Endodermal cell (in vitro differentiated cells): ENCODE measurements at regions not wholly inside any gene's neighbourhood (a gene's known extent, or its start where the extent isn't known, plus 50 kb on each side); places are given as distances from the start of the nearest gene placed in this dataset.

ENCODE experiments used
- DNase-seq: peaks from one replicate; pipeline ENCODE4 v3.0.0-alpha.2; 2017
- H3K27ac ChIP-seq: 2 replicates; pipeline ENCODE4 v1.5.1; 2013; ENCODE audit warnings: mild to moderate bottlenecking, low read depth, low read length, moderate library complexity
- H3K27me3 ChIP-seq: 2 replicates; pipeline ENCODE4 v1.6.1; 2013; ENCODE audit warnings: mild to moderate bottlenecking, low read length, moderate library complexity; ENCODE audit not compliant: insufficient read depth, control insufficient read depth, poor library complexity, severe bottlenecking
- H3K36me3 ChIP-seq: 2 replicates; pipeline ENCODE4 v1.7.0; 2013; ENCODE audit warnings: mild to moderate bottlenecking, low read length, moderate library complexity; ENCODE audit not compliant: control insufficient read depth, insufficient read depth
- H3K4me1 ChIP-seq: one replicate; pipeline ENCODE4 v1.7.0; 2013; ENCODE audit warnings: low read length; ENCODE audit not compliant: control insufficient read depth, insufficient read depth
- H3K4me3 ChIP-seq: 2 replicates; pipeline ENCODE4 v1.5.1; 2013; ENCODE audit warnings: mild to moderate bottlenecking, low read length, moderate library complexity
- H3K9ac ChIP-seq: 2 replicates; pipeline ENCODE4 v1.6.1; 2013; ENCODE audit warnings: mild to moderate bottlenecking, low read length, moderate library complexity; ENCODE audit not compliant: poor library complexity, severe bottlenecking; ENCODE audit errors: extremely low read depth
- H3K9me3 ChIP-seq: 2 replicates; pipeline ENCODE4 v1.6.1; 2013; ENCODE audit warnings: mild to moderate bottlenecking, low read length, moderate library complexity; ENCODE audit not compliant: control insufficient read depth
- H3K27ac Mint-ChIP-seq: 2 replicates; pipeline ENCODE4 v1.8.0; 2020; ENCODE audit warnings: mixed read lengths
- H3K27me3 Mint-ChIP-seq: 2 replicates; pipeline ENCODE4 v1.8.0; 2021; ENCODE audit warnings: mild to moderate bottlenecking, mixed read lengths; ENCODE audit not compliant: insufficient read depth
- H3K36me3 Mint-ChIP-seq: 2 replicates; pipeline ENCODE4 v1.8.0; 2020; ENCODE audit warnings: low read depth, mixed read lengths
- H3K4me1 Mint-ChIP-seq: 2 replicates; pipeline ENCODE4 v1.8.0; 2020; ENCODE audit warnings: mixed read lengths
- H3K4me3 Mint-ChIP-seq: 2 replicates; pipeline ENCODE4 v1.8.0; 2020; ENCODE audit warnings: mild to moderate bottlenecking, moderate library complexity, mixed read lengths
- H3K9me3 Mint-ChIP-seq: 2 replicates; pipeline ENCODE4 v1.8.0; 2020; ENCODE audit warnings: mild to moderate bottlenecking, mixed read lengths
- WGBS, 2 experiments: methylation state at CpG; one replicate each; pipeline versions ENCODE4 v1.1.5 to v1.1.7; 2013; ENCODE audit warnings: missing lambda C conversion rate in 2 of 2, mixed read lengths in 1 of 2; ENCODE audit not compliant: insufficient coverage in 1 of 2, insufficient read length in 1 of 2; 5-methylcytosine and 5-hydroxymethylcytosine counted together
- TF ChIP-seq, protein P1 (sequence below): fragments of 200-600 bp; sonication (generic); conservative IDR thresholded peaks from 2 replicates; pipeline ENCODE4 v1.5.0; 2021; ENCODE audit warnings: antibody characterized with exemption, mild to moderate bottlenecking

DNA sequence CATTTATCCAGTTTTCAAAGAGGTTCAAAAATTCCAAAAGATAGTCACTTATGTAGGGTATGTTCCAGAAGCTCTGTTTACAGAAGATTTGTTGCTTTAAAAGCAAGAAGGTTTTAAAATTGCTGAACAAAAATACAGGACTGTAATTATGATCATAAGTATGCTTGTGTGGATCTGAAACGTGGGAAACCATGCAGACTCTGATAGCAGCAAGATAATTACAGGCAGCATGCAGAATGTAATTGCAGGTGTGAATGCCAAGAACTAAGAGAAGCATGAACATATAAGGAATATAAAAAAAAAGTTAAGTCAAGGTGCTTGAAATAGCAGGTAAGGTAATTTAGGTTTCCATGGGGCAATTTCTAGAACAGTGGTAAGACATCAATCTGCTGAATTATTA is 405.7 kb downstream of the ARL4A start:
- TF ChIP-seq, protein P1, sequence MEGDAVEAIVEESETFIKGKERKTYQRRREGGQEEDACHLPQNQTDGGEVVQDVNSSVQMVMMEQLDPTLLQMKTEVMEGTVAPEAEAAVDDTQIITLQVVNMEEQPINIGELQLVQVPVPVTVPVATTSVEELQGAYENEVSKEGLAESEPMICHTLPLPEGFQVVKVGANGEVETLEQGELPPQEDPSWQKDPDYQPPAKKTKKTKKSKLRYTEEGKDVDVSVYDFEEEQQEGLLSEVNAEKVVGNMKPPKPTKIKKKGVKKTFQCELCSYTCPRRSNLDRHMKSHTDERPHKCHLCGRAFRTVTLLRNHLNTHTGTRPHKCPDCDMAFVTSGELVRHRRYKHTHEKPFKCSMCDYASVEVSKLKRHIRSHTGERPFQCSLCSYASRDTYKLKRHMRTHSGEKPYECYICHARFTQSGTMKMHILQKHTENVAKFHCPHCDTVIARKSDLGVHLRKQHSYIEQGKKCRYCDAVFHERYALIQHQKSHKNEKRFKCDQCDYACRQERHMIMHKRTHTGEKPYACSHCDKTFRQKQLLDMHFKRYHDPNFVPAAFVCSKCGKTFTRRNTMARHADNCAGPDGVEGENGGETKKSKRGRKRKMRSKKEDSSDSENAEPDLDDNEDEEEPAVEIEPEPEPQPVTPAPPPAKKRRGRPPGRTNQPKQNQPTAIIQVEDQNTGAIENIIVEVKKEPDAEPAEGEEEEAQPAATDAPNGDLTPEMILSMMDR: no peak
- 74 to 89% methylated on average over 1 of the region's 1 CpG for WGBS, 2 experiments
- H3K36me3 Mint-ChIP-seq: no peaks in the 10 kb centered on the region

DNA sequence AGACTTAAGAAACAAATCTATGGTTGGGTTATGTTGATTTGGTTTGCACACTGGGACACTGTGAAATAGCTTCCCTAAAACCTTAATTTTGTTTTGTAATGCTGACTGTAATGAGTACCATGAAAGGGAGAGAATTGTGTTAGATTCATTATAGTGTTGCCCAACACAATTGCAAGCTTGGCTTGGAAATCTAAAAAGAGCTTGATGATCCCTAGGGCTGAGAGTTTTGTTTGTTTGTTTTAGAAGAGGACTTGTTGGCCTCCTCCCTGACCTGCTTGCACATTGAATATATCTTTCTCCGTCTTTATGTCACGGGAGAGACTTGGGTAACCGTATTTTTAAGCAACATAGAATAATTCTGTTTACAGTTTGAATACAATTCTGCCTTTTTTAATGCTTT is 410.1 kb downstream of the ARL4A start:
- no peaks in the 10 kb centered on the region for H3K4me1 ChIP-seq
- WGBS, 2 experiments: 97% methylated on average over 3 of the region's 3 CpGs; no CpG with 5 or more reads in 1 of the 2 experiments
- H3K27me3 ChIP-seq: no peaks in the 10 kb centered on the region
- no peaks in the 10 kb centered on the region for H3K36me3 ChIP-seq
- H3K4me3 Mint-ChIP-seq: no peak overlapping the region
- peaks cover 3% of the 10 kb centered on the region for H3K9me3 Mint-ChIP-seq
- H3K4me1 Mint-ChIP-seq: peaks cover 3% of the 10 kb centered on the region
- TF ChIP-seq, protein P1: no peak
- no peak overlapping the region for H3K27ac Mint-ChIP-seq
- no peaks in the 10 kb centered on the region for H3K27me3 Mint-ChIP-seq
- H3K36me3 Mint-ChIP-seq: no peaks in the 10 kb centered on the region
- no peak overlapping the region for H3K27ac ChIP-seq
- no peak overlapping the region for H3K9ac ChIP-seq
- no peak overlapping the region for H3K4me3 ChIP-seq
- H3K9me3 ChIP-seq: no peaks in the 10 kb centered on the region
- no peak for DNase-seq

More for the DNA sequence above, 405.7 kb downstream of the ARL4A start:
- H3K27ac ChIP-seq: no peak overlapping the region
- H3K9ac ChIP-seq: no peak overlapping the region
- H3K27ac Mint-ChIP-seq: no peak overlapping the region
- peaks cover 8% of the 10 kb centered on the region for H3K4me1 Mint-ChIP-seq
- H3K9me3 ChIP-seq: no peaks in the 10 kb centered on the region
- peaks cover 2% of the 10 kb centered on the region for H3K9me3 Mint-ChIP-seq
- no peak overlapping the region for H3K4me3 ChIP-seq
- H3K4me3 Mint-ChIP-seq: no peak overlapping the region
- no peaks in the 10 kb centered on the region for H3K4me1 ChIP-seq
- no peaks in the 10 kb centered on the region for H3K27me3 Mint-ChIP-seq
- no peaks in the 10 kb centered on the region for H3K27me3 ChIP-seq
- no peaks in the 10 kb centered on the region for H3K36me3 ChIP-seq
- no peak for DNase-seq

DNA sequence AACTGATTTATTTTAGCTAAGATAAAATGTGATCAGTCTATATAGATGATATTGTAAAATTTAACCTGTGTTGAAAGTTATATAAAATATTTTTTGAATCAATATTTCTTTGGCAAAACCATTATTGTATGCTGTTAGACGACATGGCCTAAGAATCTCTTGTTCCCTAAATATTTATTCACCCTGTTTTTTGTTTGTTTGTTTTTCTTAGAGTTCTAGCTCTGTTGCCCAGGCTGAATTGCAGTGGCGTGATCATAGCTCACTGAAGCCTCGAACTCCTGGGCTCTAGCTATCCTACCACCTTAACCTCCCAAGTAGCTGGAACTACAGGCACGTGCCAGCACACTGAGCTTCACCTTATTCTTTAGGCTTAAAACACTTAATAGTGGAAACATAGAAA is 410.7 kb downstream of the ARL4A start:
- H3K27me3 Mint-ChIP-seq: no peaks in the 10 kb centered on the region
- TF ChIP-seq, protein P1: no peak
- no peaks in the 10 kb centered on the region for H3K36me3 ChIP-seq
- no peaks in the 10 kb centered on the region for H3K4me1 Mint-ChIP-seq
- H3K9ac ChIP-seq: no peak overlapping the region
- no peak overlapping the region for H3K4me3 ChIP-seq
- no peaks in the 10 kb centered on the region for H3K27me3 ChIP-seq
- H3K27ac Mint-ChIP-seq: no peak overlapping the region
- no peak for DNase-seq
- WGBS, 2 experiments: 94 to 100% methylated on average over 2 to 4 of the region's 4 CpGs
- no peaks in the 10 kb centered on the region for H3K36me3 Mint-ChIP-seq
- no peaks in the 10 kb centered on the region for H3K9me3 ChIP-seq
- H3K4me1 ChIP-seq: no peaks in the 10 kb centered on the region
- peaks cover 3% of the 10 kb centered on the region for H3K9me3 Mint-ChIP-seq
- H3K27ac ChIP-seq: no peak overlapping the region
- H3K4me3 Mint-ChIP-seq: no peak overlapping the region
